Hepatocyte (in vitro differentiated cells): ENCODE measurements at regions not wholly inside any gene's neighbourhood (a gene's known extent, or its start where the extent isn't known, plus 50 kb on each side); places are given as distances from the start of the nearest gene placed in this dataset.

Source experiments
- CTCF ChIP-seq: fragments of 200-600 bp; sonication (generic); IDR thresholded peaks from 2 replicates; pipeline ENCODE4 v1.5.1; 2016; ENCODE audit warnings: antibody characterized with exemption, mild to moderate bottlenecking; ENCODE audit not compliant: poor library complexity
- EZH2 ChIP-seq: fragments of 200-600 bp; sonication (generic); IDR thresholded peaks from 2 replicates; pipeline ENCODE4 v1.6.1; 2016; ENCODE audit warnings: antibody characterized with exemption, mild to moderate bottlenecking, borderline replicate concordance
- EZH2phosphoT487 ChIP-seq: fragments of 200-600 bp; sonication (generic); IDR thresholded peaks from one replicate; pipeline ENCODE4 v1.6.1; 2018; ENCODE audit warnings: antibody characterized with exemption, mild to moderate bottlenecking, low read depth, moderate library complexity; ENCODE audit not compliant: unreplicated experiment, severe bottlenecking

GRCh38 chr2:4483050-4483449 is 779.7 kb downstream of the DCDC2C start:
- TF ChIP-seq EZH2phosphoT487 (no peak), CTCF (no peak), EZH2 (no peak)
